HEK293 (cell line): ENCODE measurements at regions not wholly inside any gene's neighbourhood (a gene's known extent, or its start where the extent isn't known, plus 50 kb on each side); places are given as distances from the start of the nearest gene placed in this dataset.

Experiments used
- CTCF ChIA-PET: fragments of 350-600 bp; formaldehyde crosslinking; extraction: SDS; loops from one replicate; lab custom pipeline; 2021; ENCODE audit warnings: antibody characterized with exemption; lab: Yijun Ruan, JAX
- POLR2A ChIA-PET: fragments of 300-600 bp; formaldehyde crosslinking; extraction: SDS; loops from one replicate; lab custom pipeline; 2020; ENCODE audit warnings: antibody characterized with exemption, inconsistent platforms; lab: Yijun Ruan, JAX
- H3K27ac ChIP-seq: fragments of 200-500 bp; sonication (Bioruptor generic); 2 replicates; pipeline ENCODE4 v1.5.1; 2014; ENCODE audit warnings: low read depth, low read length, control low read depth, inconsistent platforms; ENCODE audit errors: extremely low read depth
- H3K36me3 ChIP-seq, 2 experiments: fragments of 200-500 bp in 1 of 2; sonication (Bioruptor generic) in 1 of 2; 1 replicate in 1 of 2; 2 replicates in 1 of 2; pipeline ENCODE4 v1.5.1; 2014 to 2017; ENCODE audit warnings: inconsistent platforms in 2 of 2, low read length in 2 of 2; ENCODE audit not compliant: control insufficient read depth in 2 of 2, insufficient read depth in 1 of 2
- H3K4me1 ChIP-seq: fragments of 200-500 bp; sonication (Bioruptor generic); 2 replicates; pipeline ENCODE4 v1.5.1; 2014; ENCODE audit warnings: mild to moderate bottlenecking, low read length, inconsistent platforms; ENCODE audit not compliant: control insufficient read depth, insufficient read depth
- H3K4me3 ChIP-seq: 2 replicates; pipeline ENCODE4 v1.5.1; 2011; ENCODE audit warnings: low read depth, mild to moderate bottlenecking, control low read depth, low read length, moderate library complexity
- H3K9me3 ChIP-seq: fragments of 200-500 bp; sonication (Bioruptor generic); 2 replicates; pipeline ENCODE4 v1.5.1; 2014; ENCODE audit warnings: low read depth, low read length, inconsistent platforms; ENCODE audit not compliant: control insufficient read depth, insufficient read depth
- GLIS1 ChIP-seq: fragments of 450-650 bp; formaldehyde crosslinking; IDR thresholded peaks from 2 replicates; pipeline ENCODE4 v1.5.1; 2016; ENCODE audit warnings: missing biosample characterization, missing genetic modification characterization
- HOXC10 ChIP-seq: sonication (generic); formaldehyde crosslinking; IDR thresholded peaks from 2 replicates; pipeline ENCODE4 v1.8.1; 2023; ENCODE audit warnings: mild to moderate bottlenecking, missing genetic modification reagents
- KLF8 ChIP-seq: fragments of 450-650 bp; formaldehyde crosslinking; IDR thresholded peaks from 2 replicates; pipeline ENCODE4 v1.5.1; 2016; ENCODE audit warnings: missing biosample characterization, missing genetic modification characterization
- SP2 ChIP-seq: fragments of 450-650 bp; formaldehyde crosslinking; IDR thresholded peaks from 2 replicates; pipeline ENCODE4 v1.5.1; 2016; ENCODE audit warnings: missing biosample characterization, missing genetic modification characterization
- ZBTB1 ChIP-seq: fragments of 450-650 bp; formaldehyde crosslinking; IDR thresholded peaks from 2 replicates; pipeline ENCODE4 v1.5.1; 2016; ENCODE audit warnings: missing biosample characterization, missing genetic modification characterization
- ZNF146 ChIP-seq: fragments of 450-650 bp; formaldehyde crosslinking; IDR thresholded peaks from 2 replicates; pipeline ENCODE4 v1.5.1; 2016; ENCODE audit warnings: missing biosample characterization, missing genetic modification characterization
- ZNF155 ChIP-seq: fragments of 450-650 bp; formaldehyde crosslinking; IDR thresholded peaks from 2 replicates; pipeline ENCODE4 v1.5.1; 2016; ENCODE audit warnings: missing biosample characterization, missing genetic modification characterization
- ZNF184 ChIP-seq: fragments of 450-650 bp; IDR thresholded peaks from 2 replicates; pipeline ENCODE4 v1.5.1; 2018; ENCODE audit warnings: missing biosample characterization, mild to moderate bottlenecking, missing genetic modification characterization
- ZNF394 ChIP-seq: fragments of 450-650 bp; formaldehyde crosslinking; IDR thresholded peaks from 2 replicates; pipeline ENCODE4 v1.5.1; 2016; ENCODE audit warnings: missing biosample characterization, missing genetic modification characterization, mild to moderate bottlenecking, moderate library complexity, borderline replicate concordance
- ZNF423 ChIP-seq: fragments of 450-650 bp; formaldehyde crosslinking; IDR thresholded peaks from 2 replicates; pipeline ENCODE4 v1.5.1; 2016; ENCODE audit warnings: missing biosample characterization, missing genetic modification characterization
- ZNF518A ChIP-seq: fragments of 450-650 bp; formaldehyde crosslinking; conservative IDR thresholded peaks from 2 replicates; pipeline ENCODE4 v1.5.1; 2016; ENCODE audit warnings: low read depth, missing biosample characterization, missing genetic modification characterization
- ZNF558 ChIP-seq: fragments of 450-650 bp; formaldehyde crosslinking; IDR thresholded peaks from 2 replicates; pipeline ENCODE4 v1.5.1; 2016; ENCODE audit warnings: missing biosample characterization, missing genetic modification characterization
- ZNF654 ChIP-seq: fragments of 450-650 bp; formaldehyde crosslinking; IDR thresholded peaks from 2 replicates; pipeline ENCODE4 v1.5.1; 2016; ENCODE audit warnings: low read depth, missing biosample characterization, missing genetic modification characterization
- ZNF776 ChIP-seq: fragments of 450-650 bp; formaldehyde crosslinking; IDR thresholded peaks from 2 replicates; pipeline ENCODE4 v1.5.0; 2017; ENCODE audit warnings: missing biosample characterization, missing genetic modification characterization, borderline replicate concordance
- TF ChIP-seq, protein P1 (sequence below): fragments of 450-650 bp; formaldehyde crosslinking; IDR thresholded peaks from 2 replicates; pipeline ENCODE4 v1.5.1; 2016; ENCODE audit warnings: missing biosample characterization, missing genetic modification characterization
- TF ChIP-seq, protein P2 (sequence below): fragments of 450-650 bp; formaldehyde crosslinking; conservative IDR thresholded peaks from 2 replicates; pipeline ENCODE4 v1.5.1; 2016; ENCODE audit warnings: low read depth, missing biosample characterization, missing genetic modification characterization

DNA sequence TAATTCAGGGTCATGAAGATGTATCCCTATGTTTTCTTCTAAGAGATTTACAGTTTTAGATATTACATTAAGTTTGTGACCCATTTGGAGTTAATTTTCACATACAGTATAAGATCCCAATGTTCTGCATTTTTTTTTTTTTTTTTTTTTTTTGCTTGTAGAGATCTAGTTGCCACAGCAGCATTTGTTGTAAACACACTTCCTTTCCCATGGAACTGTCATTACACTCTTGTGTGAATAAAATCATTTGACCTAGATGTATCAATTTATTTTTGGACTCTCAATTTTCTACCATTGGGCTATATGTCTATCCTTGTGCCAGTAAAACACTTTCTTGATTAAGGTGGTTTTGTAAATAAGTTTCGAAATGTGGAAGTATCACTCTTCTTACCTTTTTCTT is 1107.2 kb downstream of the TECRL start (continued):
- no peak for TF ChIP-seq ZNF518A (tag by site-specific recombination)
- TF ChIP-seq SP2 (tag by site-specific recombination), result no peak
- TF ChIP-seq ZNF558 (tag by site-specific recombination), result no peak
- TF ChIP-seq ZNF146 (tag by site-specific recombination), result no peak
- TF ChIP-seq ZBTB1, result no peak
- no peak for TF ChIP-seq KLF8 (tag by site-specific recombination)
- TF ChIP-seq, protein P1, sequence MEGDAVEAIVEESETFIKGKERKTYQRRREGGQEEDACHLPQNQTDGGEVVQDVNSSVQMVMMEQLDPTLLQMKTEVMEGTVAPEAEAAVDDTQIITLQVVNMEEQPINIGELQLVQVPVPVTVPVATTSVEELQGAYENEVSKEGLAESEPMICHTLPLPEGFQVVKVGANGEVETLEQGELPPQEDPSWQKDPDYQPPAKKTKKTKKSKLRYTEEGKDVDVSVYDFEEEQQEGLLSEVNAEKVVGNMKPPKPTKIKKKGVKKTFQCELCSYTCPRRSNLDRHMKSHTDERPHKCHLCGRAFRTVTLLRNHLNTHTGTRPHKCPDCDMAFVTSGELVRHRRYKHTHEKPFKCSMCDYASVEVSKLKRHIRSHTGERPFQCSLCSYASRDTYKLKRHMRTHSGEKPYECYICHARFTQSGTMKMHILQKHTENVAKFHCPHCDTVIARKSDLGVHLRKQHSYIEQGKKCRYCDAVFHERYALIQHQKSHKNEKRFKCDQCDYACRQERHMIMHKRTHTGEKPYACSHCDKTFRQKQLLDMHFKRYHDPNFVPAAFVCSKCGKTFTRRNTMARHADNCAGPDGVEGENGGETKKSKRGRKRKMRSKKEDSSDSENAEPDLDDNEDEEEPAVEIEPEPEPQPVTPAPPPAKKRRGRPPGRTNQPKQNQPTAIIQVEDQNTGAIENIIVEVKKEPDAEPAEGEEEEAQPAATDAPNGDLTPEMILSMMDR (tag by site-specific recombination), result no peak
- TF ChIP-seq, protein P2, sequence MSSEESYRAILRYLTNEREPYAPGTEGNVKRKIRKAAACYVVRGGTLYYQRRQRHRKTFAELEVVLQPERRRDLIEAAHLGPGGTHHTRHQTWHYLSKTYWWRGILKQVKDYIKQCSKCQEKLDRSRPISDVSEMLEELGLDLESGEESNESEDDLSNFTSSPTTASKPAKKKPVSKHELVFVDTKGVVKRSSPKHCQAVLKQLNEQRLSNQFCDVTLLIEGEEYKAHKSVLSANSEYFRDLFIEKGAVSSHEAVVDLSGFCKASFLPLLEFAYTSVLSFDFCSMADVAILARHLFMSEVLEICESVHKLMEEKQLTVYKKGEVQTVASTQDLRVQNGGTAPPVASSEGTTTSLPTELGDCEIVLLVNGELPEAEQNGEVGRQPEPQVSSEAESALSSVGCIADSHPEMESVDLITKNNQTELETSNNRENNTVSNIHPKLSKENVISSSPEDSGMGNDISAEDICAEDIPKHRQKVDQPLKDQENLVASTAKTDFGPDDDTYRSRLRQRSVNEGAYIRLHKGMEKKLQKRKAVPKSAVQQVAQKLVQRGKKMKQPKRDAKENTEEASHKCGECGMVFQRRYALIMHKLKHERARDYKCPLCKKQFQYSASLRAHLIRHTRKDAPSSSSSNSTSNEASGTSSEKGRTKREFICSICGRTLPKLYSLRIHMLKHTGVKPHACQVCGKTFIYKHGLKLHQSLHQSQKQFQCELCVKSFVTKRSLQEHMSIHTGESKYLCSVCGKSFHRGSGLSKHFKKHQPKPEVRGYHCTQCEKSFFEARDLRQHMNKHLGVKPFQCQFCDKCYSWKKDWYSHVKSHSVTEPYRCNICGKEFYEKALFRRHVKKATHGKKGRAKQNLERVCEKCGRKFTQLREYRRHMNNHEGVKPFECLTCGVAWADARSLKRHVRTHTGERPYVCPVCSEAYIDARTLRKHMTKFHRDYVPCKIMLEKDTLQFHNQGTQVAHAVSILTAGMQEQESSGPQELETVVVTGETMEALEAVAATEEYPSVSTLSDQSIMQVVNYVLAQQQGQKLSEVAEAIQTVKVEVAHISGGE (tag by site-specific recombination), result no peak
- TF ChIP-seq ZNF776, result no peak
- no peak for TF ChIP-seq ZNF184 (tag by site-specific recombination)
- TF ChIP-seq ZNF423 (tag by site-specific recombination), result no peak
- no peak for TF ChIP-seq HOXC10 (CRISPR knock-in tag)

GRCh38 chr4:63296773-63297172 is 1112.5 kb downstream of the TECRL start:
- Histone ChIP-seq H3K27ac (no peak overlapping the region), H3K9me3 (no peaks in the 10 kb centered on the region), H3K4me1 (no peaks in the 10 kb centered on the region), H3K4me3 (no peak overlapping the region), H3K36me3 (no peaks in the 10 kb centered on the region)
- ChIA-PET POLR2A (no interaction called here), CTCF (interaction anchor here (0.7 to 0.9 kb wide), 2 partner anchors 267 to 1242 kb away, joined by 3 read pairs; no protein-coding TSS in a partner anchor)
- no peak for TF ChIP-seq GLIS1 (tag by site-specific recombination)
- no peak for TF ChIP-seq ZNF394
- no peak for TF ChIP-seq ZNF155 (tag by site-specific recombination)
- TF ChIP-seq ZNF654, result peak; percentile 22
